ENCODE measurements at regions not wholly inside any gene's neighbourhood (a gene's known extent, or its start where the extent isn't known, plus 50 kb on each side); places are given as distances from the start of the nearest gene placed in this dataset.

DNA sequence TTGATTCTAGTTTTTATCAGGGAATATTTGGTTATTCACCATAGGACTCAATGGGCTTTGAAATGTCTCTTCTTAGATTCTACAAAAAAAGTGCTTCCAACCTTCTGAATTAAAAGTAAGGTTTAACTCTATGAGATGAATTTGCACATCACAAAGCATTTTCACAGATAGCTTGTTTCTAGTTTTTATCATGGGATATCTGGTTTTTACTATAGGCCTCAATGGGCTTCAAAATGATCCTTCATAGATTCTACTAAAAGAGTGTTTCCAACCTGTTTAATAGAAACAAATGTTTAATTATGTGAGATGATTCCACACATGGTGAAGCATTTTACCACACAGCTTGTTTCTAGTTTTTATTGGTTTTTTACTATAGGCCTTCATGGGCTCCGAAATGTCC, 560.7 kb downstream of the KCNJ18 start:
- TF ChIP-seq SP1 (IDR thresholded peaks at IDR 0.05), result no peak
- no peak for TF ChIP-seq BHLHE40 (IDR thresholded peaks at IDR 0.05; ENCODE audit: borderline replicate concordance)
- no peak for TF ChIP-seq TARDBP (IDR thresholded peaks at IDR 0.05)
- TF ChIP-seq FOXA1 (IDR thresholded peaks at IDR 0.05), result no peak

Data from HEK293T (cell line).